NCI-H1694 treated with DMSO at 0.1 percent for 48 hours (cell line): ENCODE measurements at regions not wholly inside any gene's neighbourhood (a gene's known extent, or its start where the extent isn't known, plus 50 kb on each side); places are given as distances from the start of the nearest gene placed in this dataset.

Experiments used
- DNase-seq: peaks from one replicate; lab custom pipeline; 2025; lab: John Stamatoyannopoulos, UW

DNA sequence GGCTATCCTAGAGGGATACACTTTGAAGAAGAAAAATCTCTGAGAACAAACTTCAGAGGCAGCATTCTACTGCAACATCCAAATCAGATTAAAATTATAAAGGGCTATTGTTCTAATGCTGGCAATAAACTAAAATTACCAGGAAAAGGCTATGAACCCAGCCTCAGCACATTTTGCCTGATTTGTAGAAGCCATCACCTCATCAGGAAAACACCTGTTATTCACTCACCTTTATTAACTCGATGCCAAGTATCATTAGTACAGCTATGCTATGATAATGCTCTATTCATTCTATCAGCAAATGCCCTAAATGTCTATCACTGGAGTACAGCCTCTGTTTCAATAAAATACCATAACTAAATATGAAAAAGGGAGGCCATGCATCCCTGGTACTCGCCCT, 510.2 kb downstream of the RASEF start:
- DNase-seq = no peak

DNA sequence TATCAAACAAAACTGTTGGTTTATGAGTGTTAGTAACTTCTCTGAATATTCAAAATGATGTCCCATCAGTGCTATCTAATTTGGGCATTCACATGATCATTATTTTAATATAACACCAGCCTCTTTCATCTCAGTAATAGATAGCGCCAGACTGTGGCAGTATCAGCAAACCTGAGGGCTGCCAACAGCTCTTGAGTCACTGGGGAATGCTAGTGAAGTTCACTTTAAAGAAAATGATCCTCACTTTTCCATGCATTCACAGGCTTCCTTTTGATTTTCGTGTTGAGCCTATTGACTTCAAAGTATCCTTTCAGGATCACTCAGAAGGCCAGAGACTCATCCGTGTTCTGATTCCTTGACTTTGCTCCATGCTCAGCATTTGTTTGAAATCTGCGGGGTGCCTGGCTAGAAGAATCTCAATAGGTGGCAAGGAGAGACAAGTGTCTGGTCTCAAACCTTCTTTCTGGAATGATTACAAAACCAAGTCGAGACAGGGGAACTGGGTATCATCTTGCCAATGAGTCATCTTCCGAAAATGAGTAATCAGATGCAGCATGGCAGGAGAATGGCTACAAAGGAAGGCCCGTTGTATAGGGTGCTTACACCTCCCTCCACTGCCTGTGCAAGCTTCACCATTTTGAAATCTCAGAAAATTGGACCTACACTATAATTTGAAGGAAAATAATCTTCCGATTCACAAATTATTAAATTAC, 509.1 kb downstream of the RASEF start:
- no peak for DNase-seq

DNA sequence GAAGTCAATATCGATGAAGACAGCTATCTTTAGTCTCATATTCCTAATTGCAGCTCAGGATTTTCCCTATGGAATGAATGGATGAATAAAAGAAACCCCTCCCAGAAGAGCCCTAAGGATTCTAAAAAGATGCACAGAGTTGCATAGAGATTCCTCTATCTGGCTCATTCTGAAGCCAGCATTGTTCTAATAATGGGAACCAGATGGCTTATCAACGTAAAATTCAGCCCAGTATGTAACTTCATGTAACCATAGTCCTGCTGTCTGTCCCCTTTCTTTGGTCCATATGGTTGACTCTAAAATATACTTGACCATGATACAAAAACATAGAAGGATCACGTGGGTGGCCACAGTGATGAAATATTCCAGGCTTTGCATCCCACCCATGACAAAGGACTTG, 508.6 kb downstream of the RASEF start:
- DNase-seq = no peak

DNA sequence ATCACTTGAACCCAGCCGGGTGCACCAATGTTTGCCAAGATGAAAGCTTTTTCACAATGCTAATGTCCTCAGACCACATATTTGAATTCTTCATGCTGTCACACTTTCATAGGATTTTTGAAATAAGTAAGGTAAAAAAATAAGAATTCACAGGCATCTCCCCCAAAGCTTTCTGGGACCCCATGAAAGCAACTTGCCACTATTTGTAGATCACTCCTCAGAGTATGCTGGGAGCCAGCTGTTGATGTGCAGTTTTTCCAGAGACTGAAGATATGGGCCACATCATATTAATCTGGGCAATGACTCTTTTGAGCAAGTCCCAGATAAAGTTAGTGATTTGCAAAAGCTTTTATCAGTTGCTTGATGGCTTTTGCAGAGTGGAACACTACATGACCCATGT, 507.9 kb downstream of the RASEF start:
- no peak for DNase-seq

DNA sequence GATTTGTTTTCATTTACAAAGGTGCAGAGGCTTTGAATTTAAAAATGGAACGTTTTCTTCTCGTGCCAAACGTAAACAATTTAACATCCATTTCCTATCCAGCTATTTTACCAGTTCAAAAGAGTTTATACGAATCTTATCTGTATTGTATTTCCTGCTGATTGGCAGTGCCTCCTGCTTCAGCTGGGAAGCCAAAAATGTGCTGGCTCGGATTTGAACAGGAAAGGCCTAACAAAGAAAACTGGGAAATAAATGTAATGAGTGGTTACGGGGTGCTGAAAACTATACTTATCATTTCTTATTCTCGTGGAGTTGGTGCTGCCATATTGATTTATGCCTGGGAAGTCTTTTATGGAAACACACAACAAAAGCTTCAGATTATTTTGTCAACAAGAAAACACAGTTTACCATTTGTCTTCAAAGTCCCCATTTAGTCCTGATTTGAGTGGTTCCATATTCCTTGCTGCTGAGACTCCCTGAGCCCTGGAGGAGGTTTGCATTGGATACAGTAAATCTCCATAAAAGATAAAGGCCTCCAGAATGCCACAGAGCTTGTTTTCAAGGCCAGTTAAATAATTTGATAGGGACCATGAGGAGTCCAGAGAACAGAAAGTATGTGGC, 507.4 kb downstream of the RASEF start:
- no peak for DNase-seq

DNA sequence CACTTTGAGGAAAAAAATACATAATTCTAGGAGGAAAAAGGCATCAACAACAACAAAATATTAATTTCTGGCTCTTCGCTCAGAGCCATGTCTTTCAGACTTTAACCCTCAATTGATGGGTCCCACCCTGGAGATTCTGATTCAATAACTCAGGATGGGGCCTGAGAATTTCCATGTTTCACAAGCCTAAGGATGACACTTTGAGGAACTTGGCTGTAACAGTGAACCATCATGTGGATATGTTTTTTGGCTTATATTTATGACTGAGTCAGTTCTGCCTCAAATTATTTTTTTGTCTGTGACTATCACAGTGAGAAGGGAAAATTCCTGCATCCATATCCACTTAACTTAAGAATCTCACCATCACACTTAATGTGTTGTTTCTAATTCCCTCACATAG, 504.6 kb downstream of the RASEF start:
- no peak for DNase-seq

DNA sequence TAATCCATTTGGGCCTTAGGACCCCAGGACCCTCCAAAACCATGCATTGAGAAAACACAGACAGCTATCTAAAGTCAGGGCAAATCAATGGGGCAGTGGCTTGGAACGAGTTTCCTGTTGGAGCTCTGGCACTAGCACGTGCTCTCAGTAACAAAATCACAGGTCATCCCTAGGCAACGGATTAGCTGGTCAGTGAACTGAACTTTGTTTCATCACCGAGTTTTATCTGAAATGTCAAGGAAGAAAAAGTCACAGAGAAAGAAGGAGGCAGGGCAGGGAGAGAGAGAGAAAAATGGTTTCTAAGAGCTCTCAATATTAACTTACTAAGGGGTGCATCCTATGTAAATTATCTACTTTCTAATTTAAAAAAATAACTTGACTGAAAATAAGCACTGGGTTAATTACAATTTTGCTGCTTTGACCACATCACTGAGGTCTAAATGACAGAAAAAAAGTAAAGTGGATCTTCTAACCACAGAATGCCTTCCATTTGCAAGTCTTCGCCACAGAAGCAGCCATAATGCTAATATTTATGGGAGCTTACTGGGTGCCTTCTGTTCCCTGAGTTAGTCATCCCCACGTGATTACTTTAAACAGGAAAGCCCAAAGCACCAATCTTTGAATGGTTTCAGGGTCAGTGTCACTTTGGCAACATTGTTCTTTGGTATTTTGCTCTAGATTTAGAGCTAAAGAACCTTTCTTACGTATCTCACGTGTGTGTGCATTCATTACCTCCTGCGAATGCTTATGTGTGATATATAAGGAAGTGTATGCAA, 503.9 kb downstream of the RASEF start:
- no peak for DNase-seq

DNA sequence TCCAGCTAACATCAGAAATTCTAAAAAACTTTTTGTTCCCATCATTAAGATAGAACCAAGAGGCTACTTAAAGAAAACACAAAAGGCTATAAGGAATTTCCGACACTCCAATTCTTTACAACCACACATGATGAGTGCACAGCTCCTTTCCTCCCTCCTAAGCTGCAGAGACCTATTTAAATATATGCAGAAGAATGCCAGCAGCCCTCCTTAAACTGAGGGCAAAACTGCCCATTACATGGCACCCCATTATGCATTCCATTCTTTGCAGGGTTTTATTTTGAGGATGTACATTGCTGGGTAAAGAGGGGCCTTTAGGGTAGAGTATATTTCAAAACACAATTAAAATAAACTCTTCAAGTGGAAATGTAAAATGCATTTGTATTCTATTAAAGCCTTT, 502.9 kb downstream of the RASEF start:
- DNase-seq = no peak

DNA sequence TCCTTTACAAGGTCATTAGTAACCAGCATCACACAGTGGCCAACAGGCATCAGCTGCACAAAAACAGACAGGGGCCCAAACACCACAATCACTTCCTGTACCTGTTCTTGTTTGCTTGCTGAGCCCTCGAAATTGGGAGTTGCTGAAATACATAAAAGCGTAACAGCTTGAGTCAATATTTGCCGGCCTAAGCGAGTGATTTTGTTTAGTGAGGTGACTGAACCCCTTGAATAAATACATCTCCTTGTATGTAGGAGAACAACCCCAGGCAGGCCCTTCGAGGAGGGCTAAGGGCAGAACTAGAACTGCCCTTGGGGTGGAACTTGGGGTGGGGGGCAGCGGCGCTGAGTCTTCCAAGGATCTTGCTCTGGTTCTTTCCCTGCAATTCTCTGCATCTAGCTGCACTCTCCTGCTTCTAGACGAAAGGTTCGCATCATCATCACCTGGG, 502.5 kb downstream of the RASEF start:
- no peak for DNase-seq

DNA sequence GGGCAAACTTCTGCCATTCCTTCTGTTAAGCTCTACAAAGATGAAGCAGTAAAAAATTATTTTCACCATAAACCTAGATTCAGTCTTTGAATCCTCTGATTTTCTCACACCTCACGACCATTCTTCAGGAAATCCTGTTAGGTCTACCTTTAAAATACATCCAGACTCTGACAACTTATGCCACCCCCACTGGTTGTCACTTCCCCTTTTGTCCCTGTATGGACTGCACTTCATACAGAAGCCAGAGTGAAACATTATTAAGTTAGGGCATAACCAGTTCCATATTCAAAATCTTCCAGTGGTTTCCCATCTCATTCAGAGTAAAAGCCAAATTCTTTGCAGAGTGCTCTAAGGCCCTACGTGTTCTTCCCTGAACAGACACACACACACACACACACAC, 499.8 kb downstream of the RASEF start:
- DNase-seq = no peak

DNA sequence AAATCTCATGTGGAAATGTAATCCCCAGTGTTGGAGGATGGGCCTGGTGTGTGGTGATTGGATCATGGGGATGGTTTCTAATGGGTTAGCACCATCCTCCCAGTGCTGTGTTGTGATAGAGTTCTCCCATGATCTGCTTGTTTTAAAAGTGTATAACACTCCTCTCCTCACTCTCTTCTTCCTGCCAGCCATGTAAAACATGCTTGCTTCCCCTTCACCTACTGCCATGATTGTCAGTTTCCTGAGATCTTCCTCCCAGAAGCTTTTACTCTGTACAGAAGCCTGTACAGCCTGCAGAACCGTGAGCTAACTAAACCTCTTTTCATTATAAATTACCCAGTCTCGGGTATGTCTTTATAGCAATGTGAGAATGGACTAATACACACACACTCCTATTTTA, 499.1 kb downstream of the RASEF start:
- DNase-seq = no peak

DNA sequence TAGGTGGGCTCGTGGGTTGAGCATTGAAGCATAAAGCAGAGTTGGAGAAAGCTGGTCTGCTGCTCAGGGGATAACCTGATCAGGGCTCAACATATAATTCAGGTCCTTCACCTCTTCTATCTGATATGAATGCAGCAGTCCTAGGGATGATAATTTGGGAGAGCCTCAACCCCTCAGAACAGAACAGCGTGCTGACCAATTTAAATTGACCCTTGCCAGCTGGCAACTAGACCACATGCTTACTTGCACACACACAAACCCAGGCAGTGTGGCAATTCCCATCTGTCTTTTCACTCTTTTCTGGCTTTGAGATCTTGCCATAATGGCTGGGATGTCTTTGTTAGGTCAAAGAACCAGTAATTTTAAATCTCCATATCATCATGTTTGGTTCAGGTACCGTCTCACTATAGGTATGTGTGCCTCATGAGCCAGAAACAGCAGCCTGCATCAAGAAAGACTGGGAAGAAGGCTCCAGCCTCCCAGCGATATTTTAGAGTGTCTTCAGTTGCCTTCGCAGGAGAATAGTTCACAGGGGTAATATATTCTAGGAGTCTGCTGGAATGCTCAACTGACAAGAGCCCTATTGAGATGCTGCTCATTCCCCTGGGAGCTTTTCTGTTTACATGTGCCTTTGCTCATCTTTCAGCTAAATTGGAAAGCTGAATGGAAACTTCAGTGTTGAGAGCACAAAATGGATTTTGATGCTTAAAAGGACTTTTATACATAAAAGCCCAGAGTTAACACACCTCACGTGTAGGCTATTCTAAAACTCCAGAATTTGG, 497.6 kb downstream of the RASEF start:
- DNase-seq = no peak

DNA sequence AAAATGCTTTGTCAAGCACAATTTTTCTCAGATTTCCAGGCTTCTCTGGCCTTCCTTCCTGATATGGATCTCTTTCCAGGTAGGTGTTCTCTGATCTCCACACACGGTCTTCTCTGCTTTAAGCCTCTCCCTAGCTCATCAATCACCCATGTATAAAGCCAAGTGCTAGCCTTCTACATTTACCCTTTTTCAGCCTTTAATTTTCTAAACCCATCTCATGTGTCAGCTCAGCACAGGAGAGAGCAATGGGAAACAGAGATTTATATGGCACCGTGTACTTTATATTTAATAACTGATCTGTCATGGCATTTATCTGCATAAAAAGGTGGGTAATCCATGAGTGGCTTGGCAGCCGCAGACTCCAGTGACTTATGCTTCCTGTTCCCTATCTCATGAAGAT, 495.0 kb downstream of the RASEF start:
- no peak for DNase-seq

DNA sequence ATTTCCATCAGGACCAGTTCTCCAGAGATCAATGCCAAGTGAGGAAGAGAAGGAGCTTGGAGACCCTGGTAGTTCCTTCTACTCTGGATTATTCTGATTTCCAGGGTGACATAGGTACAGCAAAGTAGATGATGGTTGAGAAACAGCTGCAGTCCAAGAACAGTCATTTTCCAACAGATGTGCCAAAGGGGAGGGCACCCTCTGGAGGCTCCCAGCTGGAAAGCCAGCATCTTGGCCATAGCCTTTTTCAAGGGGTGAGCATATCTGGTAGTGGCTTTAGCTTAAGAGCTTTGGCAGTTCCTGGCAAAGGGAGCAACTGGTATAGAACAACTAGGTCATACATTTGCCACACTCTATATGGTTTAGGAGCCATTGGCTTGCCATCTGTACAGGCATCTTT, 492.7 kb downstream of the RASEF start:
- no peak for DNase-seq

DNA sequence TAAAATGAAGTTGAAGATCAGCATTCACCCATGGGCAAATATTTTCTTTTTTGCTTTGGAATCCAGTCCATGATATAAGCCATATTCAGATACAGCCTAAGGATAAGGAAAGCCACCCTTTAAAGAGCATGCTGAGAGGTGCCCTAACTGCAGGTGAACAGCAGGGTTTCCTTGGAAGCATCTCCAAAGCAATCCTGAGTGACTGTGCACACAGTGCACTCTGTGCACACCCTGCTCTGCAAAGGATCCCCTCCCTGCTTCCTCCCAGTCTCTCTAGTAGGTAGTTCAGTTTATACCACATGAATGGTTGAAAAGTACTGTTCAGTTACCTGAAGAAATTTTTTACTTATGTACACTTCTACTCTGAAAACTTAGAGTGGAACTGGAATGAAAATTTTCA, 491.4 kb downstream of the RASEF start:
- DNase-seq = no peak

DNA sequence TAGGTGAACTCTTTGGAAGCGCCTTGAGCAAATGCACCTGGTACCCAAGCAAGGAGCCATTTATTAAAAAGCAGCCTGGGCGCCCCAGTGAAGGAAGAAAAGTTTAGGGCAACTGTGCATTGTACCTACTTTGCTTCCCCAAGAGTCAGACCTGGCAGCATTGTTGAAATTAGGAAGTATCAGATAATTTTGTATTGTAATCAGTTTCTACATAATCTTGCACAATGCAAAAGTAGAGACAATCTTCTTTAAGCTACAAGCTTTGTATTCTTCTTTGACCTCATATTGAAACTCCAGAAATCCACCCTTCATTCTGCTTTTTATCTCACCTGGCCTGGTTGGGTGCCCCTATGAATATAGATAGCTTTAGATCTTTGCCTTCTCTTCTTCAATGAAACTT, 490.8 kb downstream of the RASEF start:
- DNase-seq = no peak

DNA sequence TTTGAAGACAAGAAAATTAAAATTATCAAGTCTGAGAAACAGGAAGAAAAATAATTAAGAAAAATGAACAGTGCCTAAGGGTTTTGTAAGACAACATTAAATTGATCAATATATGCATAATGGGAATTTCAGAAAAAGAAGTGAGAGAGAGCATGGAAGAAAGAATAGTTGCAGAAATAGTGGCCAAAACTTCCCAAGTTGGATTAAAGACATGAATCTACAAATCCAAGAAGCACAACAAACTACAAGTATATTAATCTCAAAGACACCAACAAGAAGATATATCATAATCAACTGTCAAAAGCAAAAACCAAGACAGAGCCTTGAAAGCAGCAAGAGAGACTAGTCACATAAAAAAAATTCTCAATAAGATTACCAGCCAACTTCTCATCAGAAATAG, 488.0 kb downstream of the RASEF start:
- DNase-seq = no peak

DNA sequence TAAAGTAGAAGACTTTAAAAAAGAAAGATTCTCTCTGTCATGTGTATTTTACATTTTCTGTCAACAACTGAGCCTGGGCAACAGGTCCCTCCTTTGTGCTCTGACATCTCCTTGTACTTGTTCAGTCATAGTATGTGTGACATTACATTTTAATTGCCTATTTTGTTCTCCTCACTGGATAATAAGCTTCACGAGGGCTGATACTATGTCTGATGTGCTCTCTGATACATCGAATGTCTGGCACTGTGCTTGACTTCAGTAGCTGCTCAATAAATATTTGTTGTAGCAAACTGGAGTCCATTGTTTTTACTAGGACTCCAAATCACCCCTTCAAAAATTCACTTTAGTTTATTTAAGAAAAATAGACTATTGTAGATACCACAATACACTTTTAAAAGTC, 482.0 kb downstream of the RASEF start:
- no peak for DNase-seq

DNA sequence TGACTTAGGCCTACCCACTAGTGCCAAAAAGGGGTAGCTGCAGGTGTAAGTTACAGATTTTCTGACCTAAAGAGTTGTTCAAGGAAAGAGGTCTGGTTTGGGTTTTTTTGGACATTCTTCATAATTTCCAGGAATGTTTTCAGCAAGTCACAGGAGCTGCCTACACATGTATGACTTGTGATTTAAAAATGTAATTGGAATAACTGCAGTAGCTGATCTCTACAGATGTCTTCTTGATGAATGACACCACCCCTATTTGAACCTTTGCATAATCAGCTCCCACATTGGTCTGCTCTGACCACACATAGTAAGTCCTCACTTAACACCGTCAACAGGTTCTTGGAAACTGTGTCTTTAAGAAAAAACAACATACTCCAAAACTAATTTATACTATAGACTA, 481.4 kb downstream of the RASEF start:
- no peak for DNase-seq

DNA sequence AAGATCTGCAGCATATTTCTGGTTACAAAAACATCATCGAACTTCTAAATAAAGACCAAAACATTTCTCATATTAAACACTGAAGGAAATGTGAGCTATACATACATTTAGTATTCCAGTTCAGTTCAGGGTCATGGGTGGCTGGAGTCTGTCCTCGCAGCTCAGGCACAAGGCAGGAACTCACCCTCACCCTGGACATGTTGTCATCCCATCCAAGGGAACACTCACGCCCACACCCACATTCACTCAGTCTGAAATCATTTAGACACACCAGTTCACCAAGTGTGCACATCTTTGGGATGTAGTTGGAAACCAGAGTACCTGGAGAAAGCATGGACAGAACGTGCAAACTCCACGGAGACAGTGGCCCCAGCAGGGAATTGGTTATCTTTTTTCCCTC, 481.0 kb downstream of the RASEF start:
- DNase-seq = no peak

DNA sequence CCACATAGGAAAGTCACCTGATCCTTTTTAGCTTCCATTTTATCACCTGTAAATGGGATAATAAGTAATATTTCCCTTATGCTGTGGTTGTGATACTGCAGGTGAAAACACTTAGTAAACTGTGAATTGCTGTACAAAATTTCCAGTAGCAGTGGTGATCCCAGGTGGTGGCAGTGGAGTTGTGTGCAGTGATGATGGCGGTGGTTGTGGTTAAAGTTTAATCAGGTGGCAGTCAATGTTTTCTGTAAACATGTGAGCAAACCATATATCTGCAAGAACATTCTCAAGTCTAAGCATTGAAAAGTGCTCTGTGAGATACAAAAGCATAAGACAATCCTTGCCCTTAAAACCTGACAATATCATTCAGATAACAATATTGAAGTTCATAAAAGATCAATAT, 480.2 kb downstream of the RASEF start:
- no peak for DNase-seq

DNA sequence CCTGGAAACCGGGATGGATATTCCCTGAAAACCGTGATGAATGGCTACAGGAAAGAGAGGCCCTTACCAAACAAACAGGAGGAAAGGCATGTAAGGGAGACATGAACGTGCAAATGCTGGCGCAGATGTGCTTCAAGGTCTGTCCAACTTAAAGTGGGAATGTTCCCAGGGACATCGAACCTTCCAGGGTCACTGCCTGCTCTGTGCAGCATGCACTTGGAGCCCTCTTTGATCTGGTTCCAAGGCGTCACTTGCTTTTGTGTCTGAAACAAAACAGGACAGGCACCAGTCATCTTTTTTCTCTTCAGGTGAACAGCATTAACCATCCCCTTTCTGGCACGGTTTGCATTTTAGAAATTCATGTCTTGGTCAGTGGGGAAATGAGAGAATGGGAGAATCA, 479.4 kb downstream of the RASEF start:
- no peak for DNase-seq
